HCT116 (cell line): ENCODE measurements at regions not wholly inside any gene's neighbourhood (a gene's known extent, or its start where the extent isn't known, plus 50 kb on each side); places are given as distances from the start of the nearest gene placed in this dataset.

Source experiments
- CEBPB ChIP-seq: IDR thresholded peaks from 2 replicates; pipeline ENCODE4 v1.6.1; 2012; ENCODE audit warnings: low read depth
- CTCF ChIP-seq, 3 experiments: fragments of 200-600 bp in 1 of 3; sonication (generic) in 1 of 3; IDR thresholded peaks in 2 of 3; conservative IDR thresholded peaks in 1 of 3; 2 replicates each; pipeline ENCODE4 v1.5.1; 2012 to 2017; ENCODE audit warnings: low read depth in 2 of 3, low read length in 2 of 3, antibody characterized with exemption in 1 of 3, borderline replicate concordance in 1 of 3, control low read depth in 1 of 3, mild to moderate bottlenecking in 1 of 3, mixed read lengths in 1 of 3, mixed run types in 1 of 3, moderate library complexity in 1 of 3; ENCODE audit not compliant: insufficient read depth in 1 of 3
- EZH2 ChIP-seq: fragments of 200-600 bp; sonication (generic); IDR thresholded peaks from 2 replicates; pipeline ENCODE4 v1.6.1; 2017; ENCODE audit warnings: antibody characterized with exemption, mixed run types
- JUND ChIP-seq: IDR thresholded peaks from 2 replicates; pipeline ENCODE4 v1.6.1; 2012
- MAX ChIP-seq: IDR thresholded peaks from 2 replicates; pipeline ENCODE4 v1.6.1; 2012
- POLR2A ChIP-seq: IDR thresholded peaks from 2 replicates; pipeline ENCODE4 v1.7.0; 2011; ENCODE audit warnings: borderline replicate concordance; ENCODE audit not compliant: insufficient read depth, insufficient read length; ENCODE audit errors: extremely low read depth
- POLR2AphosphoS5 ChIP-seq: IDR thresholded peaks from 2 replicates; pipeline ENCODE4 v1.6.1; 2011; ENCODE audit warnings: mild to moderate bottlenecking, low read depth, low read length, moderate library complexity
- RAD21 ChIP-seq: IDR thresholded peaks from 2 replicates; pipeline ENCODE4 v1.6.1; 2012; ENCODE audit warnings: low read depth, mild to moderate bottlenecking
- SP1 ChIP-seq: IDR thresholded peaks from 2 replicates; pipeline ENCODE4 v1.6.1; 2012; ENCODE audit warnings: low read depth

DNA sequence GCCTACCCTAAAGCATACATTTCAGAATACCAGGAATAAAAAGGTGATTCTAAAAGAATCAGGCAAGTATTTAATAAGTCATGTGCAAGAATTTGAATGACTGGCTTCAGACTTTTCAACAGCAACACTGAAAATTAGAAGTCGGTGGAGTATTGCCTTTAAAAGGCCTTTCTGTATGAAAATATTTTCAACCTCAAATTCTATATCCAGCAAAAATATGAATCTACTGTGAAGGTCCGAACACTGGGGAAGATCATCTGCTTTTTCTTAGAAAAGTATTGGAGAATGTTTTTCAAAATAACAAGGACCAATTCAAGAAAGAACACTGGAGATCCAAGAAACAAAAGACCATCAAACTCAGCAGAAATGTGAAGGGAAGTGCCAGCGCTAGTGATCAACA lies 459.5 kb upstream of the KLF12 start:
- no peak for TF ChIP-seq EZH2
- no peak for TF ChIP-seq RAD21
- TF ChIP-seq CTCF (IDR thresholded peaks at IDR 0.05 in 2 of 3, conservative IDR thresholded peaks at IDR 0.05 in 1 of 3; ENCODE audit: borderline replicate concordance in 1 of 3, insufficient read depth in 1 of 3, low read depth in 2 of 3, low read length in 2 of 3) = no peak
- TF ChIP-seq SP1 = no peak
- no peak for TF ChIP-seq POLR2AphosphoS5
- no peak for TF ChIP-seq JUND
- no peak for TF ChIP-seq POLR2A
- TF ChIP-seq CEBPB = no peak
- TF ChIP-seq MAX = no peak
